ENCODE measurements at regions not wholly inside any gene's neighbourhood (a gene's known extent, or its start where the extent isn't known, plus 50 kb on each side); places are given as distances from the start of the nearest gene placed in this dataset.

- Histone ChIP-seq H4K20me1 (ENCODE audit: insufficient read depth, low read length) (no peaks in the 10 kb centered on the region), H3K9me2 (ENCODE audit: insufficient read depth, low read length) (no peaks in the 10 kb centered on the region), H3K27ac (ENCODE audit: low read depth, low read length, poor library complexity, severe bottlenecking) (no peak overlapping the region), H3K9me3 (ENCODE audit: low read length) (no peaks in the 10 kb centered on the region), H3K36me3 (ENCODE audit: insufficient read depth, low read length) (no peaks in the 10 kb centered on the region), H2AFZ (ENCODE audit: low read length) (no peak overlapping the region), H3K4me1 (ENCODE audit: insufficient read depth, low read length, poor library complexity, severe bottlenecking) (no peaks in the 10 kb centered on the region), H3K4me3 (ENCODE audit: low read depth, low read length, poor library complexity, severe bottlenecking) (no peak overlapping the region), H3K4me2 (ENCODE audit: low read length) (no peak overlapping the region), H3K79me2 (ENCODE audit: insufficient read depth, low read depth, low read length) (no peaks in the 10 kb centered on the region)
- intact Hi-C loops (cut with micrococcal nuclease; ENCODE audit: unreplicated experiment): no loop called here
- no peak for TF ChIP-seq CTCF (conservative IDR thresholded peaks at IDR 0.05; ENCODE audit: low read length)
- CTCF ChIA-PET (ENCODE audit: unreplicated experiment): no interaction called here
- POLR2A ChIA-PET: no interaction called here
- no TSS peak for BruUV-seq (replicated peaks)
- no peak for DNase-seq (ENCODE audit: low spot score)
Measured at GRCh38 chr3:174758943-174759342, 100.2 kb upstream of the NAALADL2 start.

- POLR2A ChIA-PET: no interaction called here
- no TSS peak for BruUV-seq (replicated peaks)
- H3K9me3 ChIP-seq (ENCODE audit: low read length): no peaks in the 10 kb centered on the region
- H3K4me2 ChIP-seq (ENCODE audit: low read length): no peak overlapping the region
- intact Hi-C loops (cut with micrococcal nuclease; ENCODE audit: unreplicated experiment): no loop called here
- no peak for DNase-seq (ENCODE audit: low spot score)
- no peak overlapping the region for H3K27ac ChIP-seq (ENCODE audit: low read depth, low read length, poor library complexity, severe bottlenecking)
- no peaks in the 10 kb centered on the region for H3K9me2 ChIP-seq (ENCODE audit: insufficient read depth, low read length)
- H3K79me2 ChIP-seq (ENCODE audit: insufficient read depth, low read depth, low read length): no peaks in the 10 kb centered on the region
- no peaks in the 10 kb centered on the region for H3K36me3 ChIP-seq (ENCODE audit: insufficient read depth, low read length)
- no peaks in the 10 kb centered on the region for H3K4me1 ChIP-seq (ENCODE audit: insufficient read depth, low read length, poor library complexity, severe bottlenecking)
- no peak for TF ChIP-seq EZH2phosphoT487 (IDR thresholded peaks at IDR 0.05; ENCODE audit: borderline replicate concordance, low read depth, low read length)
- TF ChIP-seq CTCF (conservative IDR thresholded peaks at IDR 0.05; ENCODE audit: low read length): no peak
- H4K20me1 ChIP-seq (ENCODE audit: insufficient read depth, low read length): no peaks in the 10 kb centered on the region
- CTCF ChIA-PET (ENCODE audit: unreplicated experiment): no interaction called here
- H3K4me3 ChIP-seq (ENCODE audit: low read depth, low read length, poor library complexity, severe bottlenecking): no peak overlapping the region
- H2AFZ ChIP-seq (ENCODE audit: low read length): no peak overlapping the region
Measured at GRCh38 chr3:174767406-174767805, 91.7 kb upstream of the NAALADL2 start.

GRCh38 chr3:174767853-174768382 lies 91.2 kb upstream of the NAALADL2 start:
- no peak overlapping the region for H2AFZ ChIP-seq (ENCODE audit: low read length)
- intact Hi-C loops (cut with micrococcal nuclease; ENCODE audit: unreplicated experiment): no loop called here

More at GRCh38 chr3:174767853-174768382, 91.2 kb upstream of the NAALADL2 start:
- TF ChIP-seq CTCF (conservative IDR thresholded peaks at IDR 0.05; ENCODE audit: low read length) (no peak), EZH2phosphoT487 (IDR thresholded peaks at IDR 0.05; ENCODE audit: borderline replicate concordance, low read depth, low read length) (no peak)
- H3K36me3 ChIP-seq (ENCODE audit: insufficient read depth, low read length): no peaks in the 10 kb centered on the region
- H3K4me1 ChIP-seq (ENCODE audit: insufficient read depth, low read length, poor library complexity, severe bottlenecking): no peaks in the 10 kb centered on the region
- no peak for DNase-seq (ENCODE audit: low spot score)
- no TSS peak for BruUV-seq (replicated peaks)
- CTCF ChIA-PET (ENCODE audit: unreplicated experiment): no interaction called here
- H3K9me3 ChIP-seq (ENCODE audit: low read length): no peaks in the 10 kb centered on the region
- H3K79me2 ChIP-seq (ENCODE audit: insufficient read depth, low read depth, low read length): no peaks in the 10 kb centered on the region
- H3K4me3 ChIP-seq (ENCODE audit: low read depth, low read length, poor library complexity, severe bottlenecking): no peak overlapping the region
- H3K27ac ChIP-seq (ENCODE audit: low read depth, low read length, poor library complexity, severe bottlenecking): no peak overlapping the region
- H3K4me2 ChIP-seq (ENCODE audit: low read length): no peak overlapping the region
- no peaks in the 10 kb centered on the region for H4K20me1 ChIP-seq (ENCODE audit: insufficient read depth, low read length)
- no peaks in the 10 kb centered on the region for H3K9me2 ChIP-seq (ENCODE audit: insufficient read depth, low read length)
- POLR2A ChIA-PET: no interaction called here
